ENCODE measurements at regions not wholly inside any gene's neighbourhood (a gene's known extent, or its start where the extent isn't known, plus 50 kb on each side); places are given as distances from the start of the nearest gene placed in this dataset.

DNA sequence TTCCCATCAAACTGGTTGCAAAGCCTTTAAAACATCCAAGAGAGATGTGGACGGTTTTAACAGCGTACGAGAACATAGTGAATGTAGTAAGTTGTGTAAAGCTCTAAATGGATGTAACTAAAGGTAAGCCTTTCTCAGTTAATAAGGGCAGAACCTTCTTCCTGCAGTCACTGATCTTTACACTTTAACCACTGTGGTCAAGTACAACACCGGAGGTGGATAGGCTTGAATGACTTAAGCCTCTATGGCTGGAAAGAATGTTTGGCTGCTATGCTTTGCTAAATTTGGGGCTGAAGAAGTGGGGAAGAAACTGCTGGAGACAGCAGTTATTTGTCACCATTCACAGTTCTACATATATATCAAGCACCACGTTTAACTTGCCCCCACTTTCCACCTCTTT, 285.1 kb upstream of the FMR1 start:
- DNase-seq, result no peak
- Histone ChIP-seq H3K27me3 (no peaks in the 10 kb centered on the region), H3K27ac (no peak overlapping the region)

DNA sequence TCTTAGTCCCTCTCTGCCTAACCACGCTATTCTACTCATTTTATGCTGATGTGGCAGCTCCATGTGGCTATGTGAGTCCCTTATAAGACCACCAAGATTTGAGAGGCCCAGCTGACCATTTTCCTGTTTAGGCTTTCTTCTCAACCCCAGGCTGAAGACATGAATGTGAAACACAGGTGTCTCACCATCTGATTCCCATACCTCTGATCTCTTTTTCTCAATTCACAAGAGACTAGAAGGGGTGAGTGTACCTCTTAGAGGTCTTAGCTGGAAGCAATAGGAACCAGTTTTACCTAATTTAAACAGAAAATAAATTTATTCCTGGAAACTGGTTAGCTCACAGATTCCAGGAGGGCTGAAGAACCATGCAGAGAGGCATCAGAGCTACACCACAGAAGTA, 276.5 kb upstream of the FMR1 start:
- no peak for DNase-seq
- H3K9me3 ChIP-seq, result no peaks in the 10 kb centered on the region
- TF ChIP-seq POLR2A (IDR thresholded peaks at IDR 0.05), result no peak
- TF ChIP-seq, protein P1, sequence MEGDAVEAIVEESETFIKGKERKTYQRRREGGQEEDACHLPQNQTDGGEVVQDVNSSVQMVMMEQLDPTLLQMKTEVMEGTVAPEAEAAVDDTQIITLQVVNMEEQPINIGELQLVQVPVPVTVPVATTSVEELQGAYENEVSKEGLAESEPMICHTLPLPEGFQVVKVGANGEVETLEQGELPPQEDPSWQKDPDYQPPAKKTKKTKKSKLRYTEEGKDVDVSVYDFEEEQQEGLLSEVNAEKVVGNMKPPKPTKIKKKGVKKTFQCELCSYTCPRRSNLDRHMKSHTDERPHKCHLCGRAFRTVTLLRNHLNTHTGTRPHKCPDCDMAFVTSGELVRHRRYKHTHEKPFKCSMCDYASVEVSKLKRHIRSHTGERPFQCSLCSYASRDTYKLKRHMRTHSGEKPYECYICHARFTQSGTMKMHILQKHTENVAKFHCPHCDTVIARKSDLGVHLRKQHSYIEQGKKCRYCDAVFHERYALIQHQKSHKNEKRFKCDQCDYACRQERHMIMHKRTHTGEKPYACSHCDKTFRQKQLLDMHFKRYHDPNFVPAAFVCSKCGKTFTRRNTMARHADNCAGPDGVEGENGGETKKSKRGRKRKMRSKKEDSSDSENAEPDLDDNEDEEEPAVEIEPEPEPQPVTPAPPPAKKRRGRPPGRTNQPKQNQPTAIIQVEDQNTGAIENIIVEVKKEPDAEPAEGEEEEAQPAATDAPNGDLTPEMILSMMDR (IDR thresholded peaks at IDR 0.05), result no peak
- intact Hi-C loops (cut with DNase I; ENCODE audit: low total_unique reads), result no loop called here
- no peaks in the 10 kb centered on the region for H3K27me3 ChIP-seq
- H3K4me1 ChIP-seq, result no peaks in the 10 kb centered on the region
- H3K36me3 ChIP-seq, result no peaks in the 10 kb centered on the region
- no peak overlapping the region for H3K27ac ChIP-seq
- no peak overlapping the region for H3K4me3 ChIP-seq

More for the DNA sequence above, 285.1 kb upstream of the FMR1 start:
- no peaks in the 10 kb centered on the region for H3K4me1 ChIP-seq
- no peak overlapping the region for H3K4me3 ChIP-seq
- no peaks in the 10 kb centered on the region for H3K9me3 ChIP-seq
- H3K36me3 ChIP-seq, result no peaks in the 10 kb centered on the region
- intact Hi-C loops (cut with DNase I; ENCODE audit: low total_unique reads), result no loop called here
- no peak for TF ChIP-seq POLR2A (IDR thresholded peaks at IDR 0.05)
- TF ChIP-seq, protein P1 (IDR thresholded peaks at IDR 0.05), result no peak

DNA sequence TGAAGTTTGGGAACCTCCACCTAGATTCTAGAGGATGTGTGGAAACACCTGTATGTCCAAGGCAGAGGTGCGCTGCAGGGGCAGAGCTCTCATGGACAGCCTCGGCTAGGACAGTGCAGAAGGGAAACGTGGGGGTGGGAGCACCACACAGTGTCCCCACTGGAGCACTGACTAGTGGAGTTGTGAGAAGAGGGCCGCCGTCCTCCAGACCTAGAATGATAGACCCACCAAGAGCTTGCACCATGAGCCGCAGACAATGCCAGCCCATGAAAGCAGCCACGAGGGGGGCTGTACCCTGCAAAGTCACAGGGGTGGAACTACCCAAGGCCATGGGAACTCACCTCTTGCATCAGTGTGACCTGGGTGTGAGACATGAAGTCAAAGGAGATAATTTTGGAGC, 274.5 kb upstream of the FMR1 start:
- no peak overlapping the region for H3K4me3 ChIP-seq
- intact Hi-C loops (cut with DNase I; ENCODE audit: low total_unique reads), result no loop called here
- H3K27ac ChIP-seq, result no peak overlapping the region
- no peaks in the 10 kb centered on the region for H3K36me3 ChIP-seq
- no peak for TF ChIP-seq POLR2A (IDR thresholded peaks at IDR 0.05)
- TF ChIP-seq, protein P1 (IDR thresholded peaks at IDR 0.05), result no peak
- no peaks in the 10 kb centered on the region for H3K27me3 ChIP-seq
- H3K9me3 ChIP-seq, result no peaks in the 10 kb centered on the region
- DNase-seq, result no peak
- no peaks in the 10 kb centered on the region for H3K4me1 ChIP-seq

- no peak for TF ChIP-seq POLR2A (IDR thresholded peaks at IDR 0.05)
- TF ChIP-seq, protein P1 (IDR thresholded peaks at IDR 0.05), result no peak
- Histone ChIP-seq H3K9me3 (no peaks in the 10 kb centered on the region), H3K27ac (no peak overlapping the region), H3K36me3 (no peaks in the 10 kb centered on the region), H3K4me3 (no peak overlapping the region), H3K27me3 (no peaks in the 10 kb centered on the region), H3K4me1 (no peaks in the 10 kb centered on the region)
- DNase-seq, result no peak
- intact Hi-C loops (cut with DNase I; ENCODE audit: low total_unique reads), result no loop called here
Observed at GRCh38 chrX:147646949-147647723, 264.6 kb upstream of the FMR1 start.

- intact Hi-C loops (cut with DNase I; ENCODE audit: low total_unique reads), result no loop called here
- no peaks in the 10 kb centered on the region for H3K36me3 ChIP-seq
- peaks cover 0 to 3% of the 10 kb centered on the region in 2 donors for H3K27me3 ChIP-seq
- no peak for TF ChIP-seq POLR2A (IDR thresholded peaks at IDR 0.05)
- TF ChIP-seq, protein P1 (IDR thresholded peaks at IDR 0.05), result no peak
- H3K4me3 ChIP-seq, result no peak overlapping the region
- DNase-seq, result no peak
- H3K4me1 ChIP-seq, result no peaks in the 10 kb centered on the region
- no peak overlapping the region for H3K27ac ChIP-seq
- H3K9me3 ChIP-seq, result no peaks in the 10 kb centered on the region
Observed at GRCh38 chrX:147675819-147676218, 235.9 kb upstream of the FMR1 start.

All from uterus (tissue), 3 donors.